Epithelial cell of prostate (primary cell): ENCODE measurements at regions not wholly inside any gene's neighbourhood (a gene's known extent, or its start where the extent isn't known, plus 50 kb on each side); places are given as distances from the start of the nearest gene placed in this dataset.

ENCODE experiments used
- DNase-seq: peaks from one replicate; pipeline ENCODE4 v3.0.0-alpha.2; 2011; ENCODE audit warnings: low read depth, low spot score
- H3K27ac ChIP-seq: fragments of 450-650 bp; 2 replicates; pipeline ENCODE4 v1.5.1; 2017; ENCODE audit warnings: mild to moderate bottlenecking

DNA sequence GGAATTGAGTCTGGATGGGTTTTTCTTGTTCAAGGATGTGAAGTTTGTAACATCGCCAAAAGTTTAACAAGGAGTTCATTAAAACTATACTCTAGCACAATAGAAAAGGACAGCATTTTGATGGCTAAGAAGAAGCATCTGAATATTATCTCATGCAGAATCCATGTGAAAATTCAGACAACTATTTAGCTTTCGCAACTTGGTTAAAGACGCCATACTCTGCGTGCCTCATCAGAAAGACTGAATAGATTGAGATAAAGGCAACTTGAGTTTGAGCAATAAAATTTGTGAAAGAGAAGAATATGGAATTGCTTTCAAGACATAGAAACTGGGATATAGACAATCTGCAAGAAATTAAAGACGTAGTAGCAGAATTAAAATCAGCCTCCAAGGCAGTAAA is 151.1 kb upstream of the MYOCD start:
- no peak for DNase-seq
- no peak overlapping the region for H3K27ac ChIP-seq

DNA sequence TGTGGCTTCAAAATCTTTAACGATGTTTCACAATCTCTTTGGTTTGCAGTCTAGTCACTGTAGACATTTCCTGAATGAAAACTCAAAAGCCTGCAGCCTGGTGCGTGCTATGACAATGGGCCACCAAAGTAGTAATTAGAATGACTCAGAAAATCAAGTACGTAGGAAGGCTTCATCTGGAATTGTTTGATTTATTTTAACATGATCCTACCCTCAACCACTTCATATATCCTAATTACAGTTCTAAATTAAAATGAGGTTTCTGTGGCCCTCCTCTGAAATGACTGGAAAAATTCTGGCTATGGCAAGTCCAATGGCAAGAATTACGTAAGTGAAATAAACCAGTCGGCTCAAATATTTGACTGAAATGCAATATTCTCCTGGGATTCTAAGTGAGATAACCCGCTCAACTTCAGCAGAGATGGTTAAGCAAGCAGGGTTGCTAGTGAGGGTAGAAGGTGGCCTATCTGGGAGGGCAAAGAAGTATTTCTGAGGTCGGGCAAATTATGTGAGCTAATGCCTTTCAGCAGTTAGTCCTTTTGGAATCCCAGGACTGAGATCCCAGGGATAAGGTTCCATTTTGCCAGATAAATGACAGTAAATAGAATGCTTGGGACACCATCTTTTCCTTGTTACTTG is 145.6 kb upstream of the MYOCD start:
- DNase-seq = no peak
- H3K27ac ChIP-seq = no peak overlapping the region

DNA sequence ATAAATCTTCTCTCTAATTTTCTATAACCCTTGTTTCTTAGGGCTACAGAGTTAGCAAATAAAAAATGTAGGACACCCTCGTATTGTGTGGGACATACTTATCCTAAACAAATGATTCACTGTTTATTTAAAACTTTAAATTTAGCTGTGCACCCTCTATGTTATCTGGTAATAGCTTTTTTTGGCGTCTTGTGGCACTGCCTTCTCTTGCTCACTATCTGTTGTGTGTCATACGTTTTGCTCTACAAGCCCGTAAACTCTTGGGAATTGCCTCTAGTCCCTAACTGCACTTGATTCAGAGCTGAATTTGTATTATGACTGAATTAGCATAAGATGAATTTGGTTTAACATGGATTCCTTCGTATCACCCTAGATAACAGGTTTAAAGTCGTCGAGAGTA is 144.3 kb upstream of the MYOCD start:
- no peak for DNase-seq

DNA sequence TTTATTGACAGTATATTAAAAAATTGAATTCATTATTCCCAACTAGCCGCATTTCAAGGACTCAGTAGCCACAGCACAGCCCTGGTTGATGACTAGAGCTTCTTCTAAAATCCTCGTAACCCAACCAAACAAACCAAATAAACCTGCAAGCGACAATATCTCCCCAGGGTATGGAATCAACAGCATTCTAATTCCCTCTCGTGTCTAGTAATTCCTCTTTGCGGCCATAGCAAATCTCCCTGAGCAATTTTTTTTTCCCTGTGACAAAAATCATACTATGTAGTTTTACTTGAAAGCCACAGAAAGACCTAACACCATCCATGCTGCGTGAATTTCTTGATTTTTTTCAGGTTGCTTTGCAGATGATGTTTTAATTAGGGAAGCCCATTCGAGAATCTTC is 143.4 kb upstream of the MYOCD start:
- peak overlapping the region; percentile 12 for H3K27ac ChIP-seq
- no peak for DNase-seq

More for the DNA sequence above, 144.3 kb upstream of the MYOCD start:
- H3K27ac ChIP-seq = no peak overlapping the region

DNA sequence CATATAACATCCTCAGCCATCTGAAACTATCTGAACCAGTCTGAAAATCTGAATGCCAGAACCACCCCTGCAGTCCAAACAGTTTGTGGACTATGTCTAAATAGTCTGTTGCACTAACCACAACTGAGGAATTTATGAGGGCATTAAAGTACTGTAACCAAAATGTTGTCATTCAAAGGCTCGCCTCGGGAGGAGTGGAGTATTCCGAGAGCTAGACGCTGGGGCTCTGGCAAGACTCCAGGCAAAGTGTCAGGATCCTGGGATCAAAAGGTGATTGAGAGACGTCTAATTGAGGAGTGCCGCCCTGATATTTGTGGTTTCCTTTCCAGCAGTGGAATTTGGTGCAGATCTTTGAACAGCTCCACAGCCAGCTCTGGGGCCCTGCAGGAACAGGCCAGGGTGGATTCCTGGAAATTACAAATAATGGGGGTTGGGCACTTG is 142.9 kb upstream of the MYOCD start:
- no peak for DNase-seq
- peak overlapping the region; percentile 12 for H3K27ac ChIP-seq

DNA sequence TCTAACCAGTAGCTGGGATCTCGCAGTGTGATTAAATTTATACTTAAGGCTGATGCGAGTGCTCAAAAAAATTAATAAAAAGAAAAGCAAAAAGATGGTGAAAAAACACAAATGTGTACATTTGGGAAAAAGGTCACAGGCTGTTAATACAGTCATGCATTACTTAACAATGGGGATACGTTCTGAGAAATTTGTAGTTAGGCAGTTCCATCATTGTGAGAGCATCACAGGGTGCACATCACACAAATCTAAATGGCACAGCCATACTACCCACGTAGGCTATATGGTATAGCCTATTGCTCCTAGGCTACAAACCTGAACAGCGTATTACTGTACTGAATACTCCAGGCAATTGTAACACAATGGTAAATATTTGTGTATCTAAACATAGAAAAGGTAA is 142.4 kb upstream of the MYOCD start:
- no peak for DNase-seq
- no peak overlapping the region for H3K27ac ChIP-seq

DNA sequence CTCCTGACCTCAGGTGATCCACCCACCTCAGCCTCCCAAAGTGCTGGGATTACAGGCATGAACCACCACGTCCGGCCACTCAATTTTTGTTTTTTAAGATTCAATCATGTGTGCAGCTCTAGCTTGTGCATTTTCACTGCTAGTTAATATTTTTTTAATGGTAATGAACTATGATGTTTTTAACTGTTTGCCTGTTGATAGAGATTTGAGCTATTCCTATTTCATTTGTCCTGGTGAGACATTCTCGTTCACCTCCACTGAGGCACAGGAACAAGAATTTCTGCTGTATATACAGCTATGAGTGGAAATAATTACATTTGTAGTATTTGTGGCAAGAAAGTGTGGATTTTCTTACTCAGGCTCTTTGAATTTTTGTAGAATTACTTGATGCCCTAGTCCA is 137.7 kb upstream of the MYOCD start:
- DNase-seq = no peak
- no peak overlapping the region for H3K27ac ChIP-seq

DNA sequence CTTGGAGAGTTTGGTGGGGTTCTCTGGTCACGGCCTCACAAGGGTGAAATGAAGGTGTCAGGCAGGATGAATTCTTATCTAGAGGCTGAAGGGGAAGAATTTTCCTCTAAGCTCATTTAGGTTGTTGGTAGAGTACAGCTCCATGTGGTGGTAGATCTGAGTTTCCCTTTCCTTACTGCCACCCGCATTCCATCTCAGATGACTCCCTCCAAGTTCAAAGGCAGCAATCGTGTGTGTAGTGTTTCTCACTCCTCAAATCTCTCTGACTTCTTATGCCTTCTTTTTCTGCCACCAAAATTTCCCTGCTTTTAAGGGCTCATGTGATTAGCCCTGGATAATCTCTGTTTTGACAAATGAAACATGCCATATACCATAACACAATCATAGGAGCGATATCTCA is 135.5 kb upstream of the MYOCD start:
- H3K27ac ChIP-seq = no peak overlapping the region
- no peak for DNase-seq

DNA sequence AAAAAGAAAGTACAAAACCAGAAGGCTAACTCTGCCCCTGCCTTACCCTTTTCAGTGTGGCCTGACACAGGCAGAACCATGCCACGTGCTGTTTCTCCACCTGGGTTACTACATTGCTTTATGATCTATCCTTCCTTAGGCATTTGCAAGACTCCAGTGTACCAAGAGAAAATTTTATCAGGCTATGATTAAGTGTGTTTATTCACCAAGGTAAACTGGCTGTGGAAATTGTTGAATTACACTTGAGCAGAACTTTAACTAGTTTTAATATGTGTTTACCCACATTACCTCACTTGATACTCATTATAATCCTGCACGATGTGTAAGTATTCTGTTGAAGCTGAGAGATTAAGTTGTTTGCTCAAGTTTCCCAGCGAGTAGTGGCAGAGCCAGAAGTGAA is 129.7 kb upstream of the MYOCD start:
- peak overlapping the region; percentile 73 for H3K27ac ChIP-seq
- DNase-seq = peak; percentile 39

DNA sequence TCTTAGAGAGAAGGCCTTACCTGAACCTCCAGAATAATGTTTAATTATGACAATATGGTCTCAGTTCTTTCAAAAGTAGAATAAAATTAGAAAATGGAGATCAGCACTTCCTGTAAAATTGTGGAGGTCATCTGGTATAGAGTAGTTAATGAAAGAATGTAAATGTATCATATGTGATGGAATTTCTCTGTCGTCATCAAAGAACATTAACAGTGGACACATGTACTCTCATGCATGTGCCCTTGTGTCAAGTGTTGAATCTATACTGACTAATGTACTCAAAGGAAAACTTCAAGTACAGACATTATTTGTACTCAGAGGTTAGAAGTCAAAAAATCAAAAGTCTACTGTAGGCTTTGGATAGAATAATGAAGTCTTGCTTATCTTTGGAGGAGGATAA is 129.2 kb upstream of the MYOCD start:
- H3K27ac ChIP-seq = peak overlapping the region; percentile 73
- DNase-seq = peak; percentile 46

DNA sequence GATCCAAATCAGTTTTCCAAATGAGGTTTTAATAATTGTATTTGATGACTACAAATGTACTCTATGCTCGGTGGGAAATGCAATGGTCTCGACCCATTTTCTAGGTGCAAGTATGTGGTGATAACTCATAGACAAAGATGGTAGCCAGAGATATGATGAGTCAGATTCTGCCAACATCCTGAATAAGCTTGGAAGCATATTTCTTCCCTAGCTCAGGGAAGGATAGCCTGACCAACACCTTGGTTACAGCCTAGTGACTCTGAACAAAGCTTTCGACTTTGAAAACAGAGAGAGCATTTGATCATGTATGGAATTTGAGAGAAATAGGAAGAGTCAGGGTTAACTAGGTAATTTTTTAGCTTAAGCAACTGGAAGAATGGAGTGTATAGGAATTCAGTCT is 128.3 kb upstream of the MYOCD start:
- peak overlapping the region; percentile 73 for H3K27ac ChIP-seq
- DNase-seq = no peak

DNA sequence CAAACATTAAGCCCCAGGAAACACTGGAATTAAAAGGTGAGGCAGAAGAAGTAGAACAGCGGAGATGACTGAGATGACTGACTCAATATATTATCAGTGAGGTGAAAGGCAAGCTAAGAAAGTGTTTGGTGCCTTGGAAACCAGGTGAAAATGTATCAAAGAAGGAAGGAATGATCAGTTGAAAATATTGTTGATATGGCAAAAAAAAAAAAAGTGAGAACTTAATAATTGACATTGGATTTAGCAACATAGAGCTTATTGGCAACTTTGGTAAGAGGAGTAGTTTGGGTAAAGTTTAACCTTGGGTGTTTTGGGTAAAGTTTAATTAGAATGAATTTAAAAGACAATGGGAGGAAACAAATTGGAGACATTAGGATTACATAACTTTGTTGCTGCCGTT is 127.7 kb upstream of the MYOCD start:
- peak overlapping the region; percentile 73 for H3K27ac ChIP-seq
- DNase-seq = no peak

DNA sequence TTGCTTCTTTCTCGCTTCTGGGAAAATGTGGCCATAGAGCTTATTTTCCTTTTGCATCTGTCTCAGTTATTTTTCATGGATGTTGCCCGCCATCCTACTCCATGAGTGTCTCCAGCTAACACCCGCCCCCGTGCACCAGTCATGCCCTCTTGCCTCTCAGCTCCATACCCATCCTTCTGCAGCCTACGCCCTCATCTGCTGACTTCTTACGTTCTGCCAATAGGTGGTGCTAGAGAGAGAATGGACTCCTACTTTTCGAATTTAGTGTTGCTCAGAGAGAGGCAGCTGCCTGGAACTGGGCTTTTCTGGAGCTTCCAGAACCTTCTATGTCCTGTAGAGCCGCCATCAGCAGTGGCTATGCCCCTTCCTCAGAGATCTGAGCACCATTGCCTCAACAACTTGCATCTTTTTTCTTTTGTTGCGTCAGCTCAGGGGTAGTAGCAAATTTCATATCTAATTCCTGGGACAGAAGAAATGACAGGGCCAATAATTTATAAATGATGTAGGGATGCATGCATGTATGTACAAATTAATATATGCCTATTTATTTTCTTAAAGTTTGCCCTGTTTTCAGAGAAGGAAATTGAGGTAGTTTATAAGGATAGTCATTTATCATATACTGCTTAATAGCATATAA is 119.7 kb upstream of the MYOCD start:
- H3K27ac ChIP-seq = no peak overlapping the region
- DNase-seq = no peak

DNA sequence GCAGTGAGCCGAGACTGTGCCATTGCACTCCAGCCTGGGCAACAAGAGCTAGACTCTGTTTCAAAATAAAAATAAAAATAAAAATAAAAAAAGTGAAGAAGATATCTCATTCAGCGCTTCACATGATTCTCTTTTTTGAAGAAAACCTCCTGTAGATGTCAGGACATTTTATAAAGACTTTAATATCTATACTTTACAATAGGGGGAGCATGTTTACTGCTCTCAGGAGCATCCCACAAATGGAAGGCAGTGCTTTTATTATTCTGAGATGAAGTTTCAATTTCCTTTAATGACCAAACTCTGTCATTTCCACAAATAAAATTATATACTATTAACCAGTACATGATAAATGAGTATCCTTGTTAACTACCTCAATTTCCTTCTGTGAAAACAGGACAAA is 118.7 kb upstream of the MYOCD start:
- DNase-seq = no peak
- no peak overlapping the region for H3K27ac ChIP-seq

DNA sequence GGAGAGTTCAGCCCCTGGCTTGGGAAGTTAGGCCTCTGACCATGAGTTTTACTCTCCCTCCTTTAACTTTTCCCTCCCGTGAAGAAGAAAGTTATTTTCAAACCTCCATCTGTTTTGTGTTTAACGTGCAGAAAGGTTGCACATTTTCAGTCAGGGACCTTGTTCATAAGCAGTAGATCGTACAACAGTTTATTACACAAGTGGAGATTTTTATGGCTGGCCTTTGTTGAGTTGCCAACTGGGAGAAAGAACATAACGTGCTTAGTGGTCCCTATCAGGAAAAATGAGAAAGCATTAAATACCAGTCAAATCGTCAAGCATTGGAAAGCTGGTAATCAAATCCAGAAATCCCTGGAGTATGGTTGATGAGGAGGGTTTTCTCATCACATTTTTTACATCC is 117.9 kb upstream of the MYOCD start:
- no peak overlapping the region for H3K27ac ChIP-seq
- DNase-seq = no peak

DNA sequence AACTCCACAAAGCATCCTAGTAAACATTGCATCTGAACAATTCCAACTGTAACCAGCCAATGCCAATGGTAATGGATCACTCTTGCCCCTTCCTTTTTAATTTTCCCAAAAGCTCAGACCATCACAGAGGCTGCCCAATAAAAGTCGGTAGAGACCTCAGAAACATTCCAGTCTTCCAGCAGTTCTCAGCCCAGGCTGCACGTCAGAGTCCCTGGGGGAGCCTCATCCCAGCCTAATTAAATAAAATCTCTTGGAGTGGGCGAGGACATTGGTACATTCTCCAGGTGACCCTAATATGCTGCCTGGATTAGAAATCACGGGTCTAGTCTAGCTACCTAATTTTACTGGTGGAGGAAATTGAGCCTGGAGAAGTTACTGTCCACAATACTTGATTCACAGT is 117.1 kb upstream of the MYOCD start:
- no peak for DNase-seq
- no peak overlapping the region for H3K27ac ChIP-seq

DNA sequence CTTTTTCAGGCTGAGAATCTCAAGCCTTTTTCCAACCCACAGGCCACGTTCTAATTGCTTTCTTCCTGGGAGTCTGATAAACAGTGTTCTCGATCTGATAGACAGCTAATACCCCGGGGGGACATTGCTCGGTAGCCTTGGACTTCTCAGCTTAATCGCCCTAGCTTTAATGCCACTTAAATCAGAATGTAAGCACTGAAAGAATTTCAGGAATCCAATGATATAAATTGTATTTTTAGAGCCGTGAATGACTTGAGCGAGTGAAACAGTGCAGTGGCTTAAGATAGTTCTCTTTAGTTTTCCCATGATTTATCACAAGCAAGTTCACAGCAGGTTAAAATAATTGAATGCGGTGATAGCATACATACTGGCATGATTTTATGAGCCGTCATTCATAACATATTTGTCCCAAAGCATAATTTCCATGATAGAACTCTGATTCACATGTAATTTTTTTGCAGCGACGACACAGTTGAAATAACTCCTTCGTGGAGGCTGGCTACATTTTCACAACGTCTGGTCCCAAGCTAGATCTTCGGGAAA is 116.1 kb upstream of the MYOCD start:
- no peak overlapping the region for H3K27ac ChIP-seq
- no peak for DNase-seq

DNA sequence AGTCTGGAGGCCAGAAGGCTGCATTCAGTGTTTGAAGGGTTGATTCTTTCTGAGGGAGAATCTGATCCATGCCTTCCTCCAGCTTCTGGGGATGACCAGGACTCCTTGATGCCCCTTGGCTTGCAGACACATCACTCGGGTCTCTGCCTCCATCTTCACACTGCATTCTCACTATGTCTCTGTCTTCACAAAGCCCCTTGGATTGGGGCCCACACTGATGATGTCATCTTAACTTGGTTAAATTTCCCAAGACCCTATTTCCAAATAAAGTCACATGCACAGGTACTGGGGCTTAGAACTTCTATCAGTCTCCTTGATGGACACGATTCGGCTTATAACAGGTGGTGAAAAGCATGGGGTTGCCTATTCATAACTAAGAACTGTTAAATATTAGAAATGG is 112.1 kb upstream of the MYOCD start:
- no peak overlapping the region for H3K27ac ChIP-seq
- DNase-seq = no peak

DNA sequence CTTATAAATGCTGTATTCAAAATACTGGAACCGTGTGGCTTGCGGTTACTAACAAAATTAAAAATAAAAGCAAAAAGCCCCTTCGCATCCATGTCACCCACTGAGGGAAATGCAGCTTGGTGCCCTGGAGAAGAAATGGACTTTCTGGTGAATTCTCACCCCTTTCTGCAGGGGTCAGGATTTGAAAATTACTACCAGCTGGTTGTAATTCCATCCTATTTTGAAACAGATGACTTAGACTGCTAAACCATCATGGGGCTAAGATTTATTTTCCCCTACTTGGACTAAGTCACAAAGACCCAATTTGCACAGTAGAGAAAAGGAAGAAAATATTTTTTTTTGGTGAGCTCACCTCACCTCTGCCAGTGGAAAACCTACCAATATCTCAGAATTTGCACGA is 111.4 kb upstream of the MYOCD start:
- DNase-seq = no peak

DNA sequence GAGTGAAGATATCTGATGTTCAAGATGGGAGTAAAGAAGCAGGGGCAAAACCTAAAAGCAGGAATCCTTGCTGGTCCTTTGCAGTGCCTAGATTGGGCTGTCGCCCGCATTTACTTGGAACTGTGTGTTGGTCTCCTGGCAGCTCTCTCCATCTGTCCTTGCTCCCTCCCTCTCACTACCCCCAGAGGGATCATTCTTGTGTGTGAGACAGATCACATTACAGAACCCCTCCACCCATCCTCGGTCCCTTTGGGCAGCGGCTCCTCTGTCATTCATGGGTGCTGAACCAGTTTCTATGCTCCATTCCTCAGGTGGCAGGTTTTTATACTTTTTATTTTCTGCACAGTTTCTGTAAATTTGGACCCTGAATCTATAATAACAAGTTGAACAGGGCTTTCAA is 99.4 kb upstream of the MYOCD start:
- H3K27ac ChIP-seq = no peak overlapping the region
- no peak for DNase-seq

More for the DNA sequence above, 111.4 kb upstream of the MYOCD start:
- no peak overlapping the region for H3K27ac ChIP-seq

DNA sequence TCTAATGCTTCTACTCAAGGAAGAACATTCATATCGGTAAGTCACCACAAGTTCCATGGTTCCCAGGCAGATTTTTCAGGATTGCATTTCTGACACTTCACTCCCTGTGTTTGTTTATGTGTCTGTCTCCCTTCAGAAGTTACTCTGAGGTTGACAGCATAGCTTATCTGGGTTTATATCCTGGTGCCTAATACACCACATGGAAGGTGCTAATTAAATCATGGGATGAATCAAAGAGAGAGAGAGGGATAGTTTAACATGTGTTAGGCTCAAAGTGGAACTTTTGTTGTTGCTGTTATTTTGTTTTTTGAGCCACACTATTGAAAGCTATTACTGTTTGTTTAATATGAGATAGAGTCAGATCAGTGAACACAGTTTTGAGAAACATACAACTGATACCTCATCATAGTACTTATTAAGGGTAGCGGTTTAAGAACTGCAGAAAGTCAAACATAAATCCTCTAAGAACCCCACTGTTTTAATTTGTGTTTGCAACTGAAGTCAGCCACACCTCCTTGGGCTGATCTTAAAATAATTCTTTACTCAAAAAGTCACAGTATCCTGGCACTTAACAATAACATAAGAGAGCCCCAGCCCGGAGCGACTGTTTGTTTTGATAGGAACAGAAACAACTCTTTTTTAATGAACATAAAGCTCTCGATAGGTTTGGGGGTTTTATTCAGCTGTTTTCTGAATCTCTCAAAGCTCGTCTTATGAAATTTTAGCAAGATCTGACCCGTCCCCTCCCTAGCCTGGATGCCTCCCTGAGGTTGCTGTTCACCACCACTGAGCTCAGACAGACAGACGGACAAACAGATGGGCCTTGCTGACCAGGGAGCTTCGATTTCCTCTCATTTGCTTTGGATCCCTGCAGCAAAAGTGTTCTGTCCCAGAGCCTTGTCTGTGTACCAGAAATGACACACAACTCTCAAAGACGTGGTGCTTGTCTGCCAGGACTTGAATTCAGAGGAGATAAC is 98.3 kb upstream of the MYOCD start:
- H3K27ac ChIP-seq = no peak overlapping the region
- no peak for DNase-seq
